GDM1 (cell line): ENCODE measurements at regions not wholly inside any gene's neighbourhood (a gene's known extent, or its start where the extent isn't known, plus 50 kb on each side); places are given as distances from the start of the nearest gene placed in this dataset.

Experiments used
- DNase-seq: peaks from one replicate; lab custom pipeline; 2025; lab: John Stamatoyannopoulos, UW

GRCh38 chr13:56907766-56908165, 233.0 kb upstream of the PRR20A start:
- DNase-seq, result no peak

DNA sequence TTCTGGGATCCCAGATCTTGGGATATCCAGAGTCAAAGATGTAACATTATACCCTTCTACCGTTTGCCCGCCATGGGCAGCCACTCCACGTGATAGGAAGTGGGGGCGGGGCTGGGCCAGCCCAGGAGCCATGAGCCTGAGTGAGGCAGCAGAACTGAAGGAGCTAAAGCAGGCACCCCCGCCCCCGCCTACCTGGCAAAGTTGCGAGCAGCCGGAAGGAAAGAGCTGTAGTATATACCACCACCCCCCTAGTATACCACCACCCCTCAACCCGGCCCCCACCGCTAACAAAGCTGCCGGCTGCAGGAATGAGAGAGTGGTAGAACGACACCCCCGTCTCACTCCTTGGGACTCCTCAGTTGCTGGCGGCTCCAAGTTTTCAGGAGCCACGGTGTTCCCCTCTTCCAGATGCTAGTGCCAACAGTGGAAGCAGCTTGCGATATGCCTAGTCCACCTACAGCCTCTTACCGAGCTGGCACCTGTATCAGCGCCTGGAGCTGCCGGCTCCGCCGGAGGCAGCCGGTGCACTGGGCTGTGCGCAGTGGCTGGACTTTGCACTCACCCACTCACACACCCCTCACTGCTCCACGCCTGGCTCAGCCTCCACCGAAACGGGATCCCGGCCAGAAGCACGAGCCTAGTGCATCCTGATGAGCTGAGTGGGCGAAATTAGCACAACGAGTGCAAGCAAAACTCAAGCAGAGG, 230.7 kb upstream of the PRR20A start:
- DNase-seq, result no peak

GRCh38 chr13:56917966-56918365, 222.8 kb upstream of the PRR20A start:
- DNase-seq, result no peak

DNA sequence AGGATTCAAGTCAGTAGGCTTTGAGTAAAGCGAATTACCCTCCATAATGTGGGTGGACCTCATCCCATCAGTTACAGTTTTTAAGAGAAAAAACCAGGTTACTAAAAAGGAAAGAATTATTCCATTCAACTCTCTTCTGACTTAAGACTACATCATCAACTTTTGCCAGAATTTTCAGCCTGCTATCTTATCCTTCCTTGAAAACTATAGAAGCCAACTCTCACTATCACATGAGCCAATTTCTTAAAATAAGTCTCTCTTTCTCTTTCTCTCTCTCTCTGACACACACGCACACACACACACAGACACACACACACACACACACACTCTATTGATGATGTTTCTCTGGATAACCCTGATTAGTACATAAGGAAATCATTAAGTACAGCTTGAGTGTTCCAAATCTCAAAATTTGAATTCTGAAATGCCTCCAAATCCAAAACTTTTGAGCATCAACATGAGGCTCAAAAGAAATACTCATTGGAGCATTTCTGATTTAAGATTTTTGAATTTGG, 217.0 kb upstream of the PRR20A start:
- DNase-seq, result no peak

GRCh38 chr13:56924401-56924800, 216.3 kb upstream of the PRR20A start:
- no peak for DNase-seq

GRCh38 chr13:56932104-56932503, 208.6 kb upstream of the PRR20A start:
- DNase-seq, result no peak

GRCh38 chr13:56953965-56954364, 186.8 kb upstream of the PRR20A start:
- DNase-seq, result no peak

DNA sequence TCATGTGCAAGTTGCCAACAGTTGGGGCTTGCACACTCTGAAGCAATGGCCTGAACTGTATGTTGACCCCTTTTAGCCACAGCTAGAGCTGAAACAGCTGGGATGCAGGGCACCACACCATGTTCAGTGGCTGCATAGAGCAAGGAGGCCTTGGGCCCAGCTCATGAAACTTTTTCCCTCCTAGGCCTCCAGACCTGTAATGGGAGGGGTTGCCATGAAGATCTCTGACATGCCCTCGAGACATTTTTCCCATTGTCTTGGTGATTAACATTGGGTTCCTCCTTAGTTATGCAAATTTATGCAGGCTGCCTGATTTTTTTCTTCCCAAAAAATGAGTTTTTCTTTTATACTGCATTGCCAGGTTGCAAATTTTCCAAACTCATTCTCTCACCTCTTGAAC, 165.1 kb upstream of the PRR20A start:
- DNase-seq, result no peak

DNA sequence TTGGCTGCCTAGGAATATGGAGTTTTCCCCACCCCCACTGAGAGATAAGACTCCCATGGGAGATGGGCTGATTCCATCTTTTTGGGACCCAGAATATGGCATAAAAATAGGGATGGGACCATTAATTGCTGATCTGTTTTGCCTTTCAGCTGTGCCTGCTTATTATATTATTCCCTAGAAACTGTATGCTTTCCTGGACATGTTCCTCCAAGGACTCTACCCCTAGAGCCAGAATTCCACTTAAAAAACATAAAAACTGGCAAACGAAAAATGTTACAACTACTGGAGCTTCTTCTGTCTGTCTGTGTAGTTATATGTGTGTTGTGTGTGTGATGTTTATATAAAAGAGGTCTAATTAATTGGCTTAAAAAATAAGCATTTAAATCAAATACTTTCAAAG, 159.9 kb upstream of the PRR20A start:
- no peak for DNase-seq

GRCh38 chr13:56986121-56986520, 154.6 kb upstream of the PRR20A start:
- DNase-seq, result no peak

DNA sequence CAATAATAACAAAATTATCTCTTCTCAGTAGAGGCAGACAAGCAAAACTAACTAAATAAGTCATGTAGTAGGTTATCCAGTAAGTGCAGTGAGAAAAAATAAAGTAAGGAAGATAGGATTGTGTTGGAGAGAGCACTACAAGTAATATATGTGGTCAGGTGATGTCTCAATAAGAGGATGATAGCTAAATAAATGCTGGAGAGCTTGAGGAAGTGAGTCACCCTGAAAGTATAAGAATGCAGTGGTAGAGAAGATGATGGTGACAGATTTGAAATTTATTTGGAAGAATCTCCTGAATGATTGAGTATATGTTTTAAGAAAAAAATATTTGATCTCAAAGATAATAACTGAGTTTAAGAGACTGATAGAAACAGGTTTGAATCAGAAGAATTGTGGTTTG, 152.2 kb upstream of the PRR20A start:
- no peak for DNase-seq

DNA sequence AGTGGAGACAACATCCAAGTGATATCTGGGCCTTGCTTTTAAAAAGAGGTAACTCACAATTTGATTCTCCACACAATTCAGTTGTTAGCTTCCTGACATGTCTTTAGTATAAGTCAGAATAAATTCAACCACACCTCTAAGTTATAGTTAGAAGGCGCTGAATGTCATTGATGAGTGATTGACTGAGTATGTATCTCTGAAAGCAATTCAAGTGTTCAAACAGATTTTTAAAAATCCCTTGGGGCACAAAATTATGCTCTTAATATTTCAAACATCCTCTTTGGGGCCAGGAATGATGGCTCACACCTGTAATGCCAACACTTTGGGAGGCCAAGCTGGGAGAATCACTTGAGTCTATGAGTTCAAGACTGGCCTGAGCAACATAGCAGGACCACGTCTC, 137.0 kb upstream of the PRR20A start:
- no peak for DNase-seq

DNA sequence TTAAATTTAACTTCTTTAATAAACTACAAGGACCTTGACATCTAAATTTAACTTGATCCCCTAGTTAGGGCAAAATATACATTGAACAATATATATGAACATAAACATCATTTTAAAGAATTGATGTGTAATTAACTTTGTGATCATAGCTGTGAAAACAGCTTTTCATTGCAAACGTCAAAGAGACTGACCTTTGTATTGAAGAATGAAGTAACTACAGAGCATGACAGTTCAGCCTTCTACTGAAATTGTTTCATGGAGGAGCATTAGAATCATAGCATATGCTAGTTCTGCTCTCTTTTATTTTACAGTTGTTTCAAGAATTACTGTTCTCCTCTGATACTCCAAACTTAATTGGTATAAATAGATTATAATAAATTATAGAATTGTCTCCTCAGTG, 123.4 kb upstream of the PRR20A start:
- DNase-seq, result no peak

DNA sequence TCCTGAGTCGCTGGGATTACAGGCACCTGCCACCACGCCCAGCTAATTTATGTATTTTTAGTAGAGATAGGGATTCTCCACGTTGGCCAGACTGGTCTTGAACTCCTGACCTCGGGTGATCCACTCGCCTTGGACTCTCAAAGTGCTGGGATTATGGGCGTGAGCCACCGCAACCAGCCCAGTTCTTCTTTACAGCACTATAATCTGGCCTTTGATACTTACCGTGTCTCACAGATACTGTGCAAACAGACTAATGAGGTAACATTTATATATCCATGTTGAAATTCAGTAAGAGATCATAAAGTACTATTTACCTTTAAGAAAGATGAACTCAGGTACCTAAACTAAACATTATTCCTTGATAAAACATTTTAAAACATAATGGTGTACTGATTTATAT, 121.8 kb upstream of the PRR20A start:
- no peak for DNase-seq

DNA sequence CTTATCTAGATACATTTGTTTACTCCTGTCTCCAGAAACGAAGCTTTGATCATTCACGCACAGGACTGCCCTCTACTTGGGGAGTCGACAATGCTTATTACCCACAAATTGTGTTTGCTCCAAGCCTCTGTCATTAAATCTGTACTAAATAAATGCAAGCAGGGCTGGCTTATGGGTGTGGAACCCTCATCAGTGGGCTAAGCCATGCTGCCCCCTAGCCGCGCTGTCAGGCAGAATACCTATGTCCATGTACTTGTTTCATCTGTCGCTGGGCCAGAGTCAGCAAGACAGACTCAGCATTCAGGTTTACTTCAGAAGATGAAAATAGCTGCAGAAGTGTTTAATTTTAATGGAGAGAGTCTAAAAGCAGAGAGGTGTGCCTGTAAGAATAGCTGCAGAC, 110.0 kb upstream of the PRR20A start:
- no peak for DNase-seq

DNA sequence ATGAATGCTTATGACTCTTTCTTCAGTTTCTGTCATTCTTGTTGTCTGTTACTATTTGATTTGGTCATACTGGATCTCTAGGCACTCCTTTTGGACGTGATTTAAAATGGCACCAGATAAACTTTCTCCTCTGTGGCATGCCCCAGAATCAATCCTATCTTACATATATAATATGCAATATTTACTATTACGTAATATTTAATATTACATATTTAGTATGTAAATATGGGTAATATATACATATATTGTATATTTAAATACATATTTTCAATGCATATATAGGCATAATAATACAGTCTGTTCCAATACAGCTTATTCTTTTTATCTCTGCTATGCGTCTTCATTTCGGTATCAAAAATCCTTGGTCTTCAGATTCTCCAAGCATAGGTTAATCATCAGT, 104.4 kb upstream of the PRR20A start:
- DNase-seq, result no peak

- no peak for DNase-seq
These were observed 95.8 kb upstream of the PRR20A start for GRCh38 chr13:57044910-57045309.

DNA sequence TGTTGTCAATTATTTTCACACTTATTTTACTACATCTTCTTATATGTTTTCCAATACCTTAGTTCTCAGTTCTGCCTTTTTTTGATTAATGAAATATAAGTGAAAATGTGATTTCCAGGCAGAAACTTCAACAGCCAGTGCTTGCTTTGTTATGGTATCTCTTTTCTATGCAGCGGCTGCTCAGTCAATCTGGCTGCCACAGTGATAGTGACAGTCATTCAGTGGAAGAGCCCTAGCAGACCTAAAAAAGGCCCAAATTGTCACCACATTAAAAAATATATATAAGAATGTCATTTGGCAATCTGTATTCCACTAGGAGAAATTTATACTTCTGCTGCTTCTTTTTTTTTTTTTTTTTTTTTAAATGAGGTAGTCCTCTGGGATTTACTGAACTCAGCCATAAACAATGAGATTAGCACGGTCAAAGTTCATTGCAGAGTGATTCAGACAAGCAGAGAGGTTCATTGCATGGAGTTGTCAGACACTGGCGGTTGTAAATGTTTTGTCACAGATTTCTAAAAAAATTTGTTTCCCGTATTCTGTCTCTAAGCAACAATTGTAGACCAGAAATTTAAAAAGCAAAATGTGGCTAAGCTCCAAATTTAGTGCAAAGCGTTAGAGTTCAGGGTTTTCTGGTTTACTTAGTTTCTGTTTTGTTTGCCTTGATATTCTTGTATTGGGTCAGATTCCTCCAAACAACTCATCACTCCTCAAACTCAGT, 94.7 kb upstream of the PRR20A start:
- DNase-seq, result no peak

- DNase-seq, result no peak
These were observed 84.0 kb upstream of the PRR20A start for GRCh38 chr13:57056601-57057180.

DNA sequence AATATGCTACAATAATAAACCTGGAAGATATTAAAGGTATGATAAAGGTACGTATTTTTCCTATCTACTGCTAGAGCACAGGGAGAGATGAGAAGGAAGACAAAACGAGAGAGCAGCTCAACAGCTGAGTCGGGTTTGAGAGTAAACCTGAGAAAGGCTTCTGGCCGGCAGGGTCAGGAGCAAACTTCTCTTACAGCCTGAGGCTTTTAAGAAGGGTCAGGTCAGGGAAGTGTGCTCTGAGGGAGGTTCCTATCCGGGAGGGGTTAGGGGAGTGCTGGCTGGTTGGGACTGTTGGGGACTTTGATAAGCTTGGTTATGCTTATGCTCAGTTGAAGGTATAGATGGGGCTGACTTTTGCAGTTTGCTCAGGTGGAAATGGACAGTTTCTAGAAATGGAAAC, 77.7 kb upstream of the PRR20A start:
- no peak for DNase-seq

- DNase-seq, result no peak
These were observed 66.7 kb upstream of the PRR20A start for GRCh38 chr13:57073983-57074382.

DNA sequence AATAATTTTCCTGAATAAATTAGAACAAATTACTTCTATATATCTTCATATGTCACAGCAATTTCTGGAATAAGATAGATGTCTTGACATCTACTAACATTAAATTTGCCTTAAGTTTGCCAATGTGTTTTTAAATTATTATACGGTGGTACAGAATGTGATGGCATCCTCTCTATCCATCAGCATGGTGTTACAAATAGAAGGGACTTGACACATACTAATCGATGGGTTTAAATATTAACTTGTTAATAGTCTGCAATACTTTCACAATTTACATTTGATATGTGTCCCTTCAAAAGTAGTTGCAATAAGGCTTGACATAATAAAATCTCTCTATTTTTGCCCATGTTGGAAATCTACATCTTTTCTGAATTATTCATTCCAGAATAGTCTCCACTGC, 65.1 kb upstream of the PRR20A start:
- DNase-seq, result no peak

DNA sequence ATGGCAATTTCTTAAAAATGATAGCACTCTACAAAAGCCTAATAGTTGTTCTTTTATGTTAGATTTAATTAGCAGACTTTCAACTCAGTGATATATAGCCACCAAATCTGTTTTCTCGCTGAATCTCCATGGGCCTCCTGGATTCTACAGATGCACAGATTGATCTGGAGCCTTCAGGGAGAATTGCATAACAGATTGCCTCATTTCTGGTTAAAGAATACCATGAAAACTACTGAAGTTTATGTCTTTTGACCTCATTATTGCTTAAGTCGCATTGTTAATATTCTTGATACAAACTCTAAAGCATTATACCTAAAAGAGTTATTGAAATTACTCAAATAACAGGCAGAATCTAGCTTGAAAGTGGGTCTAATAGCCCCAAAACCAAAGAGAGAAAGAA, 53.7 kb upstream of the PRR20A start:
- DNase-seq, result no peak
